HEK293 (cell line): ENCODE measurements at regions not wholly inside any gene's neighbourhood (a gene's known extent, or its start where the extent isn't known, plus 50 kb on each side); places are given as distances from the start of the nearest gene placed in this dataset.

Experiments
- CTCF ChIP-seq: fragments of 450-650 bp; formaldehyde crosslinking; IDR thresholded peaks from 2 replicates; pipeline ENCODE4 v1.5.1; 2016; ENCODE audit warnings: missing biosample characterization, missing genetic modification characterization
- HOXA7 ChIP-seq: sonication (generic); formaldehyde crosslinking; IDR thresholded peaks from 2 replicates; pipeline ENCODE4 v1.8.1; 2022; ENCODE audit warnings: missing genetic modification reagents, borderline replicate concordance
- SP2 ChIP-seq: fragments of 450-650 bp; formaldehyde crosslinking; IDR thresholded peaks from 2 replicates; pipeline ENCODE4 v1.5.1; 2016; ENCODE audit warnings: missing biosample characterization, missing genetic modification characterization
- ZNF37A ChIP-seq: fragments of 450-650 bp; IDR thresholded peaks from 2 replicates; pipeline ENCODE4 v1.5.1; 2018; ENCODE audit warnings: missing biosample characterization, missing genetic modification characterization
- ZNF660 ChIP-seq: fragments of 450-650 bp; IDR thresholded peaks from 2 replicates; pipeline ENCODE4 v1.5.1; 2018; ENCODE audit warnings: missing biosample characterization, mild to moderate bottlenecking, missing genetic modification characterization

- TF ChIP-seq SP2: no peak
- no peak for TF ChIP-seq HOXA7 (CRISPR knock-in tag)
- no peak for TF ChIP-seq ZNF660 (tag by site-specific recombination)
- no peak for TF ChIP-seq CTCF
- TF ChIP-seq ZNF37A (tag by site-specific recombination): no peak
These were observed 158.7 kb downstream of the SOX4 start for GRCh38 chr6:21752054-21752811.
